ENCODE measurements at regions not wholly inside any gene's neighbourhood (a gene's known extent, or its start where the extent isn't known, plus 50 kb on each side); places are given as distances from the start of the nearest gene placed in this dataset.
A peak's percentile ranks its signal among the peaks of the same experiment; 100 is the strongest.
"Not testable (repeated sequence)": the region's sequence is repeated elsewhere in the genome, so short reads cannot be mapped to it uniquely, and the experiment has no call there.

- no peak for DNase-seq
Measured at GRCh38 chr18:43826215-43826614, 548.9 kb upstream of the SYT4 start.

- no peak for DNase-seq
Measured at GRCh38 chr18:43827311-43827710, 550.0 kb upstream of the SYT4 start.

GRCh38 chr18:43830303-43830702 lies 553.0 kb upstream of the SYT4 start:
- no peak for DNase-seq

GRCh38 chr18:43830947-43831346 lies 553.7 kb upstream of the SYT4 start:
- DNase-seq, result no peak

GRCh38 chr18:43846299-43846698 lies 569.0 kb upstream of the SYT4 start:
- DNase-seq, result no peak

- DNase-seq, result peak; percentile 0
Measured at GRCh38 chr18:43847164-43848091, 570.1 kb upstream of the SYT4 start.

- DNase-seq, result not testable (repeated sequence)
Measured at GRCh38 chr18:43849831-43850230, 572.5 kb upstream of the SYT4 start.

GRCh38 chr18:43855376-43855775 lies 578.1 kb upstream of the SYT4 start:
- no peak for DNase-seq

- no peak for DNase-seq
Measured at GRCh38 chr18:43863180-43863579, 585.9 kb upstream of the SYT4 start.

GRCh38 chr18:43866696-43867095 lies 589.4 kb upstream of the SYT4 start:
- DNase-seq, result no peak

- DNase-seq, result no peak
Measured at GRCh38 chr18:43868497-43868995, 591.3 kb upstream of the SYT4 start.

GRCh38 chr18:43869451-43870008 lies 592.2 kb upstream of the SYT4 start:
- no peak for DNase-seq

- DNase-seq, result no peak
Measured at GRCh38 chr18:43870626-43871025, 593.3 kb upstream of the SYT4 start.

GRCh38 chr18:43875511-43875910 lies 598.2 kb upstream of the SYT4 start:
- no peak for DNase-seq

GRCh38 chr18:43876286-43876685 lies 599.0 kb upstream of the SYT4 start:
- DNase-seq, result no peak

- DNase-seq, result no peak
Measured at GRCh38 chr18:43876748-43877147, 599.5 kb upstream of the SYT4 start.

GRCh38 chr18:43877616-43878321 lies 600.5 kb upstream of the SYT4 start:
- DNase-seq, result no peak

GRCh38 chr18:43879415-43879814 lies 602.1 kb upstream of the SYT4 start:
- no peak for DNase-seq

GRCh38 chr18:43882358-43883055 lies 605.2 kb upstream of the SYT4 start:
- no peak for DNase-seq

GRCh38 chr18:43883886-43884285 lies 606.6 kb upstream of the SYT4 start:
- DNase-seq, result no peak

- DNase-seq, result no peak
Measured at GRCh38 chr18:43886341-43886740, 609.1 kb upstream of the SYT4 start.

GRCh38 chr18:43887491-43887890 lies 610.2 kb upstream of the SYT4 start:
- DNase-seq, result no peak

GRCh38 chr18:43888598-43888997 lies 611.3 kb upstream of the SYT4 start:
- DNase-seq, result no peak
